Trophoblast cell (in vitro differentiated cells and primary cell): ENCODE measurements at regions not wholly inside any gene's neighbourhood (a gene's known extent, or its start where the extent isn't known, plus 50 kb on each side); places are given as distances from the start of the nearest gene placed in this dataset.

ENCODE experiments used
- DNase-seq, 2 donors: peaks; one replicate each; pipeline ENCODE4 v3.0.0-alpha.2; 2016
- H2AFZ ChIP-seq: 2 replicates; pipeline ENCODE4 v1.6.1; 2013; ENCODE audit warnings: low read length, moderate library complexity, mild to moderate bottlenecking; ENCODE audit not compliant: insufficient read depth, poor library complexity
- H2AK5ac ChIP-seq: 2 replicates; pipeline ENCODE4 v1.6.1; 2013; ENCODE audit warnings: mild to moderate bottlenecking, low read length
- H2BK120ac ChIP-seq: 2 replicates; pipeline ENCODE4 v1.6.1; 2013; ENCODE audit warnings: low read length, mild to moderate bottlenecking, moderate library complexity; ENCODE audit not compliant: insufficient read depth, poor library complexity
- H2BK12ac ChIP-seq: 2 replicates; pipeline ENCODE4 v1.6.1; 2013; ENCODE audit warnings: mild to moderate bottlenecking, low read length, moderate library complexity
- H2BK5ac ChIP-seq: 2 replicates; pipeline ENCODE4 v1.6.1; 2013; ENCODE audit warnings: low read length, low read depth, moderate library complexity, mild to moderate bottlenecking; ENCODE audit not compliant: poor library complexity
- H3K14ac ChIP-seq: 2 replicates; pipeline ENCODE4 v1.6.1; 2013; ENCODE audit warnings: mild to moderate bottlenecking, low read length
- H3K18ac ChIP-seq: 2 replicates; pipeline ENCODE4 v1.6.1; 2013; ENCODE audit warnings: mild to moderate bottlenecking, low read length
- H3K23ac ChIP-seq: 2 replicates; pipeline ENCODE4 v1.6.1; 2013; ENCODE audit warnings: low read length
- H3K27ac ChIP-seq: 2 replicates; pipeline ENCODE4 v1.5.1; 2013; ENCODE audit warnings: low read depth, mild to moderate bottlenecking, inconsistent platforms, low read length, moderate library complexity
- H3K27me3 ChIP-seq: 2 replicates; pipeline ENCODE4 v1.6.1; 2013; ENCODE audit warnings: inconsistent platforms, mild to moderate bottlenecking, low read length, moderate library complexity; ENCODE audit not compliant: insufficient read depth
- H3K36me3 ChIP-seq, 2 experiments: 1 replicate in 1 of 2; 2 replicates in 1 of 2; pipeline ENCODE4 v1.6.1; 2013; ENCODE audit warnings: low read length in 2 of 2, mild to moderate bottlenecking in 2 of 2, moderate library complexity in 1 of 2; ENCODE audit not compliant: insufficient read depth in 2 of 2, control insufficient read depth in 1 of 2
- H3K4ac ChIP-seq: 2 replicates; pipeline ENCODE4 v1.6.1; 2013; ENCODE audit warnings: low read depth, mild to moderate bottlenecking, low read length, moderate library complexity
- H3K4me1 ChIP-seq, 2 experiments: 1 replicate in 1 of 2; 2 replicates in 1 of 2; pipeline ENCODE4 v1.6.1; 2013; ENCODE audit warnings: low read length in 2 of 2, mild to moderate bottlenecking in 2 of 2, moderate library complexity in 1 of 2; ENCODE audit not compliant: insufficient read depth in 2 of 2, control insufficient read depth in 1 of 2
- H3K4me2 ChIP-seq: 2 replicates; pipeline ENCODE4 v1.6.1; 2013; ENCODE audit warnings: inconsistent platforms, mild to moderate bottlenecking, low read length, moderate library complexity
- H3K4me3 ChIP-seq: 2 replicates; pipeline ENCODE4 v1.5.1; 2013; ENCODE audit warnings: mild to moderate bottlenecking, low read depth, low read length, inconsistent platforms
- H3K79me1 ChIP-seq: one replicate; pipeline ENCODE4 v1.6.1; 2013; ENCODE audit warnings: low read length
- H3K79me2 ChIP-seq: 2 replicates; pipeline ENCODE4 v1.6.1; 2013; ENCODE audit warnings: low read length, mild to moderate bottlenecking; ENCODE audit not compliant: control insufficient read depth, insufficient read depth, poor library complexity
- H3K9ac ChIP-seq: 2 replicates; pipeline ENCODE4 v1.6.1; 2013; ENCODE audit warnings: mild to moderate bottlenecking, low read length
- H3K9me3 ChIP-seq: 2 replicates; pipeline ENCODE4 v1.6.1; 2013; ENCODE audit warnings: low read depth, mild to moderate bottlenecking, control low read depth, inconsistent platforms, low read length; ENCODE audit not compliant: insufficient read depth
- H4K12ac ChIP-seq: 2 replicates; pipeline ENCODE4 v1.6.1; 2013; ENCODE audit warnings: low read depth, mild to moderate bottlenecking, low read length, moderate library complexity
- H4K8ac ChIP-seq: 2 replicates; pipeline ENCODE4 v1.6.1; 2013; ENCODE audit warnings: low read depth, mild to moderate bottlenecking, low read length, moderate library complexity
- H4K91ac ChIP-seq: one replicate; pipeline ENCODE4 v1.6.1; 2013; ENCODE audit warnings: low read depth, mild to moderate bottlenecking, low read length, moderate library complexity
- WGBS: extraction: QIAGEN DNeasy Blood & Tissue Kit; methylation state at CpG from one replicate; pipeline ENCODE4 v1.1.7; 2013; ENCODE audit warnings: missing lambda C conversion rate; ENCODE audit not compliant: insufficient read length, insufficient coverage; ENCODE audit errors: extremely low coverage; 5-methylcytosine and 5-hydroxymethylcytosine counted together

DNA sequence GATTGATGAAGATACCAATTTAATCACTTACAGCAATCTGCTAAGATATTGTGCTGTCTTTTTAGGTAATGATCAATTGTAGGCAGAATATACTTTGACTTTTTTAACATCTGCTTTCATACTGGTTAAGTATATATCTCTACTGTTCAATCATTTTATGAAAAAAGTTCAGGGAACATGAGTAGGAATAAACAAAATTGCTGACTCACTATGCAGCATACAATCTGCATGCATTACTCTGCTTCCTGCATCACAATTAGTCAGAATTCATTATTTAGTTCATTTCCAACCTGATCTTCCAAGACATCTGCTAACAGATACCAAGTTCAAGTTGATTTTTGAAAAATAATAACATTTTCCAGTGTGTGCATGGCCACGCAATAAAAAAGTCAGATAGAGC is 1430.4 kb upstream of the LRRTM1 start:
- H2BK120ac ChIP-seq, result no peak overlapping the region
- H3K79me2 ChIP-seq, result no peaks in the 10 kb centered on the region
- H3K4me2 ChIP-seq, result no peak overlapping the region
- H2AFZ ChIP-seq, result no peak overlapping the region
- no peak overlapping the region for H2AK5ac ChIP-seq
- H3K9ac ChIP-seq, result no peak overlapping the region
- H3K23ac ChIP-seq, result no peak overlapping the region
- no peak overlapping the region for H3K14ac ChIP-seq
- no peaks in the 10 kb centered on the region for H3K9me3 ChIP-seq
- H4K8ac ChIP-seq, result no peak overlapping the region
- H3K4me1 ChIP-seq, result no peaks in the 10 kb centered on the region
- H3K4me3 ChIP-seq, result no peak overlapping the region
- H4K91ac ChIP-seq, result no peak overlapping the region
- H3K27me3 ChIP-seq, result no peaks in the 10 kb centered on the region
- H3K4ac ChIP-seq, result no peak overlapping the region
- H2BK12ac ChIP-seq, result no peak overlapping the region
- WGBS, result no CpG with 5 or more reads among the region's 1 CpG
- H3K27ac ChIP-seq, result no peak overlapping the region
- H4K12ac ChIP-seq, result no peak overlapping the region
- no peaks in the 10 kb centered on the region for H3K79me1 ChIP-seq
- H3K36me3 ChIP-seq, result no peaks in the 10 kb centered on the region
- H3K18ac ChIP-seq, result no peak overlapping the region
- H2BK5ac ChIP-seq, result no peak overlapping the region
- no peak for DNase-seq

DNA sequence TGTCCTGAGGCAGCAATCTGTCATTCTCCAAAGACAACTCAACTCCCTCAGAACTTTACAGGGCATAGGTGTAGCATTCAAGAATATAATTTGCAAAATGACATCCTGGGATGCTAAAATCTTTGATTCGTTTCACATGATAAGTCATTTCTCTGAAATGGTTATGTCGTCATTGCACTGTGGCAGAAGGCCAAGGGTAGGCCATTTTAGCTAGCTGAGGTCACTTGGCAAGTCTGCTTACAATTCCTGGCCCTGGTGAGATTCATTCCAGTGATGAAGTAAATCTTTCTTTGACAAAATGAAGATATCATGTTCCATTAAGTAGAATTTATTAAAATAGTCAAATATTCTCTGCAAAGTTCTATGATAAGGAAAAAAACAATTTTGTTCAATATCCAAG is 1410.3 kb upstream of the LRRTM1 start:
- Histone ChIP-seq H3K4ac (no peak overlapping the region), H3K14ac (no peak overlapping the region), H3K79me1 (no peaks in the 10 kb centered on the region), H3K4me3 (no peak overlapping the region), H2AK5ac (no peak overlapping the region), H3K36me3 (no peaks in the 10 kb centered on the region), H3K79me2 (no peaks in the 10 kb centered on the region), H3K18ac (no peak overlapping the region), H3K27ac (no peak overlapping the region), H2AFZ (no peak overlapping the region), H2BK5ac (no peak overlapping the region), H2BK120ac (no peak overlapping the region), H4K12ac (no peak overlapping the region), H3K27me3 (no peaks in the 10 kb centered on the region), H4K8ac (no peak overlapping the region), H3K9me3 (peaks cover 1% of the 10 kb centered on the region), H3K9ac (no peak overlapping the region), H3K23ac (no peak overlapping the region), H3K4me1 (no peaks in the 10 kb centered on the region), H4K91ac (no peak overlapping the region), H2BK12ac (no peak overlapping the region), H3K4me2 (no peak overlapping the region)
- no peak for DNase-seq
- no CpG with 5 or more reads among the region's 2 CpGs for WGBS

DNA sequence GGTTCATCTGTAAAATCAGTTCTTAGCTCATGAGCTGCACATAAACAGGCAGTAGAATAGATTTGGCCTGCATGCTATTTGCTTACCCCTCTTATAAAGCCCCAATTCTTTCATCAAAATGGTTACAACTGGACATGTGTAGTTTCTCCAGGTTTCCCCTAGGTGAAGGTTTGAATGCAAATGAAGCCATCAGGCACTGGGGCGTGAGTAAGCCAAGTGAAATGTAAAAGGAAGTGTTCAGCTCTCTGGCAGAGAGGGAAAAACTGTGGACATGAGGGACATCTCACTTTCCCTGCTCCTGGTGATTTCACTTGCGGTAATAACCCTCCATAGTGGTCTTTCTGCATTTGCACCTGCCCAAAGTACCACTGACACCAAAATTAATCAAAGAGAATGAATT is 1402.3 kb upstream of the LRRTM1 start:
- no peak overlapping the region for H3K9ac ChIP-seq

DNA sequence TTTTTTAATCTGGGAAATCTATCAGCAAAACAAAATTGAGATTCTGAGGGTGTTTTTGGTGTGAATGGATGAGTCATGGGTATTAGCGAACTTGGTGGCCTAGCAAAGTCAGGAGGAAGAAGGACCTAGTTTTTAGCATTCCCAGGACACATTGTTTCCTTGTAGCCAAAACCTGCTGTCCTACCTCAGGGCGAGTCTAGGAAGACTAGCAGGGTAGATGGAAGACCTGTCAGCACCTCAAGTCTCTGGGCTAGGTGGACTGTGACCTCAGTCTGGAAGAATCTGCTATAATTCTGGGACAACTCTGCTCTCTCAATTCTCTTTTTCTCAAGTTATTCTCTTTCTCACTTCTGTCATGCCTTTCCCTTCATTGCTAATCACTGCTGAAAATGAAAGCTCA is 1399.3 kb upstream of the LRRTM1 start:
- Histone ChIP-seq H2AFZ (no peak overlapping the region), H3K4ac (no peak overlapping the region), H3K4me2 (no peak overlapping the region), H3K79me2 (no peaks in the 10 kb centered on the region), H3K9me3 (no peaks in the 10 kb centered on the region), H3K36me3 (no peaks in the 10 kb centered on the region), H3K23ac (no peak overlapping the region), H3K27me3 (no peaks in the 10 kb centered on the region), H2AK5ac (no peak overlapping the region), H3K4me1 (no peaks in the 10 kb centered on the region), H3K4me3 (no peak overlapping the region), H3K9ac (no peak overlapping the region), H2BK5ac (no peak overlapping the region), H3K18ac (no peak overlapping the region), H4K8ac (no peak overlapping the region), H4K12ac (no peak overlapping the region), H4K91ac (no peak overlapping the region), H3K14ac (no peak overlapping the region), H2BK12ac (no peak overlapping the region), H2BK120ac (no peak overlapping the region), H3K27ac (no peak overlapping the region), H3K79me1 (no peaks in the 10 kb centered on the region)
- no CpG with 5 or more reads among the region's 2 CpGs for WGBS
- DNase-seq, result no peak

More for the DNA sequence above, 1402.3 kb upstream of the LRRTM1 start:
- H3K14ac ChIP-seq, result no peak overlapping the region
- no peaks in the 10 kb centered on the region for H3K79me1 ChIP-seq
- H2BK12ac ChIP-seq, result no peak overlapping the region
- no peak overlapping the region for H3K27ac ChIP-seq
- no peaks in the 10 kb centered on the region for H3K9me3 ChIP-seq
- no CpG with 5 or more reads among the region's 2 CpGs for WGBS
- H2AFZ ChIP-seq, result no peak overlapping the region
- no peak overlapping the region for H2BK5ac ChIP-seq
- H3K27me3 ChIP-seq, result no peaks in the 10 kb centered on the region
- no peaks in the 10 kb centered on the region for H3K79me2 ChIP-seq
- no peak overlapping the region for H3K23ac ChIP-seq
- H3K36me3 ChIP-seq, result no peaks in the 10 kb centered on the region
- no peak overlapping the region for H3K4ac ChIP-seq
- no peak overlapping the region for H2BK120ac ChIP-seq
- H4K91ac ChIP-seq, result no peak overlapping the region
- no peaks in the 10 kb centered on the region for H3K4me1 ChIP-seq
- H3K18ac ChIP-seq, result no peak overlapping the region
- H3K4me3 ChIP-seq, result no peak overlapping the region
- H4K8ac ChIP-seq, result no peak overlapping the region
- H3K4me2 ChIP-seq, result no peak overlapping the region
- no peak overlapping the region for H2AK5ac ChIP-seq
- H4K12ac ChIP-seq, result no peak overlapping the region
- DNase-seq, result no peak
